T-helper 2 cell treated with Interferon-gamma antibody and Interleukin-4, amounts not matched to agents 5 μg/mL and 100 μg/mL, for 36 hours (primary cell): ENCODE measurements at regions not wholly inside any gene's neighbourhood (a gene's known extent, or its start where the extent isn't known, plus 50 kb on each side); places are given as distances from the start of the nearest gene placed in this dataset.

ENCODE experiments used
- DNase-seq: peaks from one replicate; pipeline ENCODE4 v3.0.0; 2021; ENCODE audit warnings: low spot score
- H3K27ac Mint-ChIP-seq: one replicate; pipeline ENCODE4 v1.8.0; 2021; ENCODE audit warnings: mild to moderate bottlenecking, mixed read lengths
- H3K27me3 Mint-ChIP-seq: one replicate; pipeline ENCODE4 v1.8.0; 2021; ENCODE audit warnings: low read depth, mixed read lengths
- H3K36me3 Mint-ChIP-seq: one replicate; pipeline ENCODE4 v1.8.0; 2021; ENCODE audit warnings: low read depth, mixed read lengths
- H3K4me1 Mint-ChIP-seq: one replicate; pipeline ENCODE4 v1.8.0; 2021; ENCODE audit warnings: low read depth, mixed read lengths
- H3K4me3 Mint-ChIP-seq: one replicate; pipeline ENCODE4 v1.8.0; 2022; ENCODE audit warnings: mild to moderate bottlenecking, moderate library complexity, mixed read lengths
- H3K9me3 Mint-ChIP-seq: one replicate; pipeline ENCODE4 v1.8.0; 2021; ENCODE audit warnings: mixed read lengths

GRCh38 chr6:167710363-167710920, 116.3 kb upstream of the AFDN start:
- Mint-ChIP-seq H3K4me1 (peaks cover 23% of the 10 kb centered on the region), H3K27me3 (peaks cover 86% of the 10 kb centered on the region), H3K27ac (no peak overlapping the region), H3K9me3 (no peaks in the 10 kb centered on the region), H3K4me3 (no peak overlapping the region), H3K36me3 (no peaks in the 10 kb centered on the region)
- no peak for DNase-seq

GRCh38 chr6:167711211-167711610, 115.5 kb upstream of the AFDN start:
- Mint-ChIP-seq H3K9me3 (no peaks in the 10 kb centered on the region), H3K4me1 (peaks cover 16% of the 10 kb centered on the region), H3K36me3 (no peaks in the 10 kb centered on the region), H3K27me3 (peaks cover 87% of the 10 kb centered on the region), H3K4me3 (no peak overlapping the region), H3K27ac (no peak overlapping the region)
- no peak for DNase-seq

GRCh38 chr6:167711768-167712730, 114.7 kb upstream of the AFDN start:
- Mint-ChIP-seq H3K36me3 (no peaks in the 10 kb centered on the region), H3K27me3 (peaks cover 88% of the 10 kb centered on the region), H3K4me3 (no peak overlapping the region), H3K9me3 (no peaks in the 10 kb centered on the region), H3K4me1 (peaks cover 8% of the 10 kb centered on the region), H3K27ac (no peak overlapping the region)
- no peak for DNase-seq

GRCh38 chr6:167712731-167713475, 113.8 kb upstream of the AFDN start:
- H3K36me3 Mint-ChIP-seq: no peaks in the 10 kb centered on the region
- H3K27me3 Mint-ChIP-seq: peaks cover 85% of the 10 kb centered on the region
- H3K4me1 Mint-ChIP-seq: peaks cover 4% of the 10 kb centered on the region
- H3K4me3 Mint-ChIP-seq: no peak overlapping the region
- DNase-seq: no peak
- H3K27ac Mint-ChIP-seq: no peak overlapping the region
- no peaks in the 10 kb centered on the region for H3K9me3 Mint-ChIP-seq

- Mint-ChIP-seq H3K27ac (no peak overlapping the region), H3K36me3 (no peaks in the 10 kb centered on the region), H3K4me3 (no peak overlapping the region), H3K4me1 (no peaks in the 10 kb centered on the region), H3K27me3 (peaks cover 80% of the 10 kb centered on the region), H3K9me3 (no peaks in the 10 kb centered on the region)
- no peak for DNase-seq
Measured at GRCh38 chr6:167714152-167714551, 112.6 kb upstream of the AFDN start.

GRCh38 chr6:167717455-167717854, 109.3 kb upstream of the AFDN start:
- H3K27ac Mint-ChIP-seq: no peak overlapping the region
- no peaks in the 10 kb centered on the region for H3K9me3 Mint-ChIP-seq
- H3K4me3 Mint-ChIP-seq: no peak overlapping the region
- H3K27me3 Mint-ChIP-seq: peaks cover 56% of the 10 kb centered on the region
- DNase-seq: no peak
- H3K4me1 Mint-ChIP-seq: no peaks in the 10 kb centered on the region
- H3K36me3 Mint-ChIP-seq: no peaks in the 10 kb centered on the region

GRCh38 chr6:167717867-167718266, 108.8 kb upstream of the AFDN start:
- H3K9me3 Mint-ChIP-seq: no peaks in the 10 kb centered on the region
- H3K27ac Mint-ChIP-seq: no peak overlapping the region
- peaks cover 54% of the 10 kb centered on the region for H3K27me3 Mint-ChIP-seq
- H3K4me3 Mint-ChIP-seq: no peak overlapping the region
- H3K36me3 Mint-ChIP-seq: no peaks in the 10 kb centered on the region
- no peaks in the 10 kb centered on the region for H3K4me1 Mint-ChIP-seq
- no peak for DNase-seq

GRCh38 chr6:167719920-167720319, 106.8 kb upstream of the AFDN start:
- Mint-ChIP-seq H3K36me3 (no peaks in the 10 kb centered on the region), H3K4me3 (no peak overlapping the region), H3K27me3 (peaks cover 44% of the 10 kb centered on the region), H3K27ac (no peak overlapping the region), H3K9me3 (no peaks in the 10 kb centered on the region), H3K4me1 (no peaks in the 10 kb centered on the region)
- DNase-seq: no peak

GRCh38 chr6:167720456-167721285, 106.0 kb upstream of the AFDN start:
- H3K27ac Mint-ChIP-seq: no peak overlapping the region
- H3K4me3 Mint-ChIP-seq: no peak overlapping the region
- H3K36me3 Mint-ChIP-seq: no peaks in the 10 kb centered on the region
- H3K4me1 Mint-ChIP-seq: no peaks in the 10 kb centered on the region
- H3K27me3 Mint-ChIP-seq: peaks cover 43% of the 10 kb centered on the region
- no peaks in the 10 kb centered on the region for H3K9me3 Mint-ChIP-seq
- DNase-seq: no peak

GRCh38 chr6:167721291-167721690, 105.4 kb upstream of the AFDN start:
- H3K27ac Mint-ChIP-seq: no peak overlapping the region
- no peaks in the 10 kb centered on the region for H3K4me1 Mint-ChIP-seq
- no peaks in the 10 kb centered on the region for H3K36me3 Mint-ChIP-seq
- H3K27me3 Mint-ChIP-seq: peaks cover 44% of the 10 kb centered on the region
- H3K9me3 Mint-ChIP-seq: no peaks in the 10 kb centered on the region
- DNase-seq: no peak
- H3K4me3 Mint-ChIP-seq: no peak overlapping the region

GRCh38 chr6:167722634-167723309, 103.9 kb upstream of the AFDN start:
- no peak for DNase-seq
- Mint-ChIP-seq H3K27ac (no peak overlapping the region), H3K27me3 (peaks cover 36% of the 10 kb centered on the region), H3K4me3 (no peak overlapping the region), H3K4me1 (no peaks in the 10 kb centered on the region), H3K36me3 (no peaks in the 10 kb centered on the region), H3K9me3 (no peaks in the 10 kb centered on the region)

- Mint-ChIP-seq H3K36me3 (no peaks in the 10 kb centered on the region), H3K4me1 (no peaks in the 10 kb centered on the region), H3K27ac (no peak overlapping the region), H3K27me3 (peaks cover 30% of the 10 kb centered on the region), H3K4me3 (no peak overlapping the region), H3K9me3 (no peaks in the 10 kb centered on the region)
- DNase-seq: no peak
Measured at GRCh38 chr6:167726043-167726621, 100.6 kb upstream of the AFDN start.

- peaks cover 17% of the 10 kb centered on the region for H3K27me3 Mint-ChIP-seq
- H3K36me3 Mint-ChIP-seq: no peaks in the 10 kb centered on the region
- H3K9me3 Mint-ChIP-seq: no peaks in the 10 kb centered on the region
- H3K27ac Mint-ChIP-seq: no peak overlapping the region
- no peaks in the 10 kb centered on the region for H3K4me1 Mint-ChIP-seq
- no peak for DNase-seq
- H3K4me3 Mint-ChIP-seq: no peak overlapping the region
Measured at GRCh38 chr6:167730441-167730840, 96.3 kb upstream of the AFDN start.
